ENCODE measurements at regions not wholly inside any gene's neighbourhood (a gene's known extent, or its start where the extent isn't known, plus 50 kb on each side); places are given as distances from the start of the nearest gene placed in this dataset.

GRCh38 chr13:30829145-30829832 is 76.8 kb upstream of the MEDAG start:
- TF ChIP-seq CTCF (IDR thresholded peaks at IDR 0.05) (no peak), EZH2phosphoT487 (IDR thresholded peaks at IDR 0.05; ENCODE audit: borderline replicate concordance, low read depth) (no peak), MAX (IDR thresholded peaks at IDR 0.05; ENCODE audit: low read depth) (0 out of 2 replicates have a peak, but pooled peaks have one; percentile 23), JUND (IDR thresholded peaks at IDR 0.05) (peak; percentile 80)
